IMR-90 (cell line): ENCODE measurements at regions not wholly inside any gene's neighbourhood (a gene's known extent, or its start where the extent isn't known, plus 50 kb on each side); places are given as distances from the start of the nearest gene placed in this dataset.

ENCODE experiments used
- ATAC-seq: fragments of 200-7000 bp; cut with Tn5 transposase; 2 replicates; pipeline ENCODE4 v1.9.1; 2020; ENCODE audit warnings: low read depth, mild to moderate bottlenecking, moderate library complexity
- BruUV-seq: library from RNA; stranded (reverse); fragments of 400-500 nt; replicated peaks from 2 replicates; lab custom pipeline; 2021; lab: Mats Ljungman, UMichigan
- CTCF ChIA-PET: fragments of 300-600 bp; formaldehyde crosslinking; extraction: SDS; loops from one replicate; lab custom pipeline; 2021; ENCODE audit warnings: antibody characterized with exemption; lab: Yijun Ruan, JAX
- POLR2A ChIA-PET: fragments of 300-600 bp; sonication (Branson Sonifier 250); formaldehyde crosslinking; loops from one replicate; lab custom pipeline; 2022; ENCODE audit warnings: antibody characterized with exemption; ENCODE audit not compliant: unreplicated experiment; lab: Charles Lee
- DNase-seq: peaks from one replicate; pipeline ENCODE4 v3.0.0; 2013
- H2AFZ ChIP-seq: replicated peaks from 2 replicates; pipeline ENCODE3; 2013; ENCODE audit warnings: low read length, mild to moderate bottlenecking; ENCODE audit not compliant: poor library complexity
- H2AK5ac ChIP-seq: 2 replicates; pipeline ENCODE4 v1.6.1; 2013; ENCODE audit warnings: low read depth, low read length, inconsistent platforms
- H2AK9ac ChIP-seq: replicated peaks from 2 replicates; pipeline ENCODE3; 2013; ENCODE audit warnings: mild to moderate bottlenecking, low read depth, low read length, moderate library complexity; ENCODE audit not compliant: poor library complexity
- H2BK120ac ChIP-seq: 2 replicates; pipeline ENCODE4 v1.6.1; 2013; ENCODE audit warnings: low read depth, low read length, inconsistent platforms
- H2BK15ac ChIP-seq: 3 replicates; pipeline ENCODE4 v1.6.1; 2013; ENCODE audit warnings: low read depth, low read length, inconsistent platforms
- H2BK20ac ChIP-seq: 2 replicates; pipeline ENCODE4 v1.6.1; 2013; ENCODE audit warnings: low read depth, mild to moderate bottlenecking, inconsistent platforms, low read length, moderate library complexity
- H2BK5ac ChIP-seq: 2 replicates; pipeline ENCODE4 v1.6.1; 2013; ENCODE audit warnings: mild to moderate bottlenecking, low read depth, low read length, inconsistent platforms; ENCODE audit not compliant: poor library complexity, severe bottlenecking
- H3K14ac ChIP-seq: replicated peaks from 2 replicates; pipeline ENCODE4 v1.6.1; 2013; ENCODE audit warnings: low read depth, low read length, inconsistent platforms
- H3K18ac ChIP-seq: 2 replicates; pipeline ENCODE4 v1.6.1; 2013; ENCODE audit warnings: low read depth, low read length, control low read depth
- H3K23ac ChIP-seq: 2 replicates; pipeline ENCODE4 v1.6.1; 2013; ENCODE audit warnings: low read depth, low read length, inconsistent platforms
- H3K27ac ChIP-seq: 2 replicates; pipeline ENCODE4 v1.5.1; 2013; ENCODE audit warnings: mild to moderate bottlenecking, control low read depth, low read length; ENCODE audit not compliant: insufficient read depth
- H3K27me3 ChIP-seq: 2 replicates; pipeline ENCODE4 v1.6.1; 2013; ENCODE audit warnings: low read length; ENCODE audit not compliant: control insufficient read depth, insufficient read depth
- H3K36me3 ChIP-seq: 2 replicates; pipeline ENCODE4 v1.6.1; 2013; ENCODE audit warnings: low read length, mixed read lengths; ENCODE audit not compliant: control insufficient read depth, insufficient read depth
- H3K4ac ChIP-seq: 2 replicates; pipeline ENCODE4 v1.6.1; 2013; ENCODE audit warnings: low read depth, low read length, inconsistent platforms
- H3K4me1 ChIP-seq: 2 replicates; pipeline ENCODE4 v1.6.1; 2013; ENCODE audit warnings: low read length, mixed read lengths; ENCODE audit not compliant: control insufficient read depth, insufficient read depth
- H3K4me2 ChIP-seq: 2 replicates; pipeline ENCODE4 v1.6.1; 2013; ENCODE audit warnings: low read depth, mild to moderate bottlenecking, control low read depth, low read length, moderate library complexity
- H3K4me3 ChIP-seq: 2 replicates; pipeline ENCODE4 v1.5.1; 2013; ENCODE audit warnings: low read depth, mild to moderate bottlenecking, control low read depth, low read length, moderate library complexity; ENCODE audit not compliant: insufficient read depth
- H3K56ac ChIP-seq: 2 replicates; pipeline ENCODE4 v1.6.1; 2013; ENCODE audit warnings: low read length, inconsistent platforms; ENCODE audit not compliant: insufficient read depth; ENCODE audit errors: extremely low read depth
- H3K79me1 ChIP-seq, 2 experiments: 2 replicates each; pipeline ENCODE4 v1.6.1; 2013; ENCODE audit warnings: low read length in 2 of 2, inconsistent platforms in 1 of 2, low read depth in 1 of 2
- H3K9ac ChIP-seq: 2 replicates; pipeline ENCODE4 v1.6.1; 2013; ENCODE audit warnings: low read depth, low read length, control low read depth
- H3K9me1 ChIP-seq: 2 replicates; pipeline ENCODE4 v1.6.1; 2013; ENCODE audit warnings: low read length, inconsistent platforms; ENCODE audit not compliant: insufficient read depth
- H3K9me3 ChIP-seq: 2 replicates; pipeline ENCODE4 v1.6.1; 2013; ENCODE audit warnings: low read length; ENCODE audit not compliant: control insufficient read depth, insufficient read depth
- H4K20me1 ChIP-seq: 2 replicates; pipeline ENCODE4 v1.6.1; 2013; ENCODE audit warnings: low read length, inconsistent platforms; ENCODE audit not compliant: insufficient read depth
- H4K5ac ChIP-seq: 2 replicates; pipeline ENCODE4 v1.6.1; 2013; ENCODE audit warnings: mild to moderate bottlenecking, low read depth, low read length, control low read depth
- H4K8ac ChIP-seq, 2 experiments: 2 replicates each; pipeline ENCODE4 v1.6.1; 2013; ENCODE audit warnings: low read depth in 2 of 2, low read length in 2 of 2, control low read depth in 1 of 2, inconsistent platforms in 1 of 2
- H4K91ac ChIP-seq: 2 replicates; pipeline ENCODE4 v1.6.1; 2013; ENCODE audit warnings: low read depth, low read length, inconsistent platforms; ENCODE audit not compliant: insufficient read depth
- BHLHE40 ChIP-seq: fragments of 150-350 bp; IDR thresholded peaks from 2 replicates; pipeline ENCODE4 v1.6.1; 2016; ENCODE audit warnings: mild to moderate bottlenecking, low read depth, low read length
- CEBPB ChIP-seq: IDR thresholded peaks from 2 replicates; pipeline ENCODE4 v1.6.1; 2012; ENCODE audit warnings: low read depth, low read length, improper control_type of control experiment
- CHD1 ChIP-seq: IDR thresholded peaks from 2 replicates; pipeline ENCODE4 v1.6.1; 2012; ENCODE audit warnings: low read depth, low read length, improper control_type of control experiment
- CTCF ChIP-seq: conservative IDR thresholded peaks from 2 replicates; pipeline ENCODE4 v1.5.1; 2012; ENCODE audit warnings: mild to moderate bottlenecking, low read depth, low read length, improper control_type of control experiment
- ELK1 ChIP-seq: fragments of 150-350 bp; IDR thresholded peaks from 2 replicates; pipeline ENCODE4 v1.6.1; 2016; ENCODE audit warnings: low read depth, mild to moderate bottlenecking, low read length, moderate library complexity, borderline replicate concordance
- POLR2A ChIP-seq: IDR thresholded peaks from 2 replicates; pipeline ENCODE4 v1.6.1; 2012; ENCODE audit warnings: mild to moderate bottlenecking, low read depth, low read length
- RAD21 ChIP-seq: IDR thresholded peaks from 2 replicates; pipeline ENCODE4 v1.6.1; 2012; ENCODE audit warnings: low read length, improper control_type of control experiment
- RCOR1 ChIP-seq: IDR thresholded peaks from 2 replicates; pipeline ENCODE4 v1.6.1; 2012; ENCODE audit warnings: mild to moderate bottlenecking, low read length, improper control_type of control experiment; ENCODE audit not compliant: insufficient replicate concordance
- WGBS, 2 experiments: methylation state at CpG; one replicate each; pipeline versions ENCODE4 v1.1.5 to v1.1.7; 2013; ENCODE audit warnings: missing lambda C conversion rate in 2 of 2; ENCODE audit not compliant: insufficient read length in 1 of 2; ENCODE audit errors: extremely low coverage in 2 of 2; 5-methylcytosine and 5-hydroxymethylcytosine counted together
- dilution Hi-C: fragments of 300-500 bp; cut with HindIII; formaldehyde crosslinking; loops from one replicate; pipeline ENCODE4 v1.14.3; 2018; ENCODE audit warnings: low sequenced_read_pairs; ENCODE audit not compliant: unreplicated experiment
- in situ Hi-C: fragments of 300-500 bp; cut with MboI; formaldehyde crosslinking; loops from 3 replicates; pipeline ENCODE4 v1.14.3; 2019; ENCODE audit warnings: low sequenced_read_pairs, inconsistent platforms, mixed read lengths
- intact Hi-C: fragments of 100-400 bp; cut with micrococcal nuclease; formaldehyde crosslinking; loops from 2 replicates; pipeline ENCODE4 v1.10.0; 2022
- TF ChIP-seq, protein P1 (sequence below): fragments of 150-350 bp; IDR thresholded peaks from 2 replicates; pipeline ENCODE4 v1.6.1; 2017; ENCODE audit warnings: mild to moderate bottlenecking, antibody characterized with exemption, low read length, low read depth

DNA sequence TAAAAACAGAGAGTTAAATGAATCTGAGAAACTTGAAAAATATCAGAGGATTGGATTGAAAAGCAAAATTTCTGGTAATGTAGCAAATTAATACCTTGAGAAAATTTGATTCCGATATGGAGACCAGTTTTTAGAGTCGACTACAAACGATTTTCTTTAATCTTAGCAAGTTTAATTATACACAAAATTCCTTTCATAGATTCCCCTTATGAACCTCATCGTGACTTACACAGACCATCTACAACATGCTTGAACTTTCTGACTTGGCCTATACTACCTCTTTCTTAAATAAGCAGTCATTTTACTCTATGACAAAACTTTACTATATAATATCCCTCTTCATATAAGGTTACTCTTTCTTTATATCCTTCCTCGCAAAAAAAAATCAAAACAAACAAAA is 769.6 kb upstream of the CRIM1 start:
- DNase-seq (no peak), ATAC-seq (no peak)
- dilution Hi-C loops (no loop called here), intact Hi-C loops (no loop called here), in situ Hi-C loops (no loop called here)
- Histone ChIP-seq H3K4ac (no peak overlapping the region), H3K36me3 (no peaks in the 10 kb centered on the region), H3K9me3 (peaks cover 11% of the 10 kb centered on the region), H2AK5ac (no peak overlapping the region), H3K56ac (no peak overlapping the region), H4K5ac (no peak overlapping the region), H4K20me1 (no peaks in the 10 kb centered on the region), H2BK20ac (no peak overlapping the region), H2BK15ac (no peak overlapping the region), H3K14ac (no peak overlapping the region), H3K9me1 (no peaks in the 10 kb centered on the region), H2BK5ac (no peak overlapping the region), H4K8ac (no peak overlapping the region), H3K79me1 (no peaks in the 10 kb centered on the region), H2BK120ac (no peak overlapping the region), H3K23ac (no peak overlapping the region), H3K4me3 (no peak overlapping the region), H3K4me2 (no peak overlapping the region), H3K18ac (no peak overlapping the region), H3K9ac (no peak overlapping the region), H3K4me1 (no peaks in the 10 kb centered on the region), H4K91ac (no peak overlapping the region), H2AFZ (no peak overlapping the region), H3K27ac (no peak overlapping the region), H3K27me3 (no peaks in the 10 kb centered on the region), H2AK9ac (no peak overlapping the region)
- TF ChIP-seq CTCF (no peak), CHD1 (no peak), RCOR1 (no peak), POLR2A (no peak), ELK1 (no peak), CEBPB (no peak), BHLHE40 (no peak), RAD21 (no peak)
- TF ChIP-seq, protein P1, sequence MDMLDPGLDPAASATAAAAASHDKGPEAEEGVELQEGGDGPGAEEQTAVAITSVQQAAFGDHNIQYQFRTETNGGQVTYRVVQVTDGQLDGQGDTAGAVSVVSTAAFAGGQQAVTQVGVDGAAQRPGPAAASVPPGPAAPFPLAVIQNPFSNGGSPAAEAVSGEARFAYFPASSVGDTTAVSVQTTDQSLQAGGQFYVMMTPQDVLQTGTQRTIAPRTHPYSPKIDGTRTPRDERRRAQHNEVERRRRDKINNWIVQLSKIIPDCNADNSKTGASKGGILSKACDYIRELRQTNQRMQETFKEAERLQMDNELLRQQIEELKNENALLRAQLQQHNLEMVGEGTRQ: no peak
- no TSS peak for BruUV-seq
- WGBS, 2 experiments: 56 to 100% methylated on average over 1 to 2 of the region's 5 CpGs
- ChIA-PET CTCF (no interaction called here), POLR2A (no interaction called here)
